Epithelial cell of prostate (primary cell): ENCODE measurements at regions not wholly inside any gene's neighbourhood (a gene's known extent, or its start where the extent isn't known, plus 50 kb on each side); places are given as distances from the start of the nearest gene placed in this dataset.
"Not testable (repeated sequence)": the region's sequence is repeated elsewhere in the genome, so short reads cannot be mapped to it uniquely, and the experiment has no call there.

Experiments
- DNase-seq: peaks from one replicate; pipeline ENCODE4 v3.0.0-alpha.2; 2011; ENCODE audit warnings: low read depth, low spot score
- H3K27ac ChIP-seq: fragments of 450-650 bp; 2 replicates; pipeline ENCODE4 v1.5.1; 2017; ENCODE audit warnings: mild to moderate bottlenecking

DNA sequence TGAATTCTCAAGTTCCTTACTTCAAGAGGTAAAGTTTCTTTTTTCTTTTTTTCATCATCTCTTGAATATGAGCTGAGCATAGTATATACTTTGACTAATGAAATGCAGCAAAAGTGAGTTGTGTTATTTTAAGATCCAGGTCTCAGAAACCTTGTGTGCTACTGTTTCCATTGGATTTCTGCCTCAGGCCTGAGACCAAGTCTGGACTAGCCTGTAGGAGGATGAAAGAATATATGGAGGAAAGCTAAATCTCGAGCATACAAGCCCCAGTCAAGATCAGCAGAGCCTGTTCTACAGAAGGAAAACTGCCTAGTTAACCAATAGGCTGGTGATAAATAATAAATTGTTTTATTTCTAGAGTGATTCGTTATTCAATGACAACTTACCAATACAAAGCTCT, 652.5 kb downstream of the C12orf50 start:
- DNase-seq = no peak
- no peak overlapping the region for H3K27ac ChIP-seq

DNA sequence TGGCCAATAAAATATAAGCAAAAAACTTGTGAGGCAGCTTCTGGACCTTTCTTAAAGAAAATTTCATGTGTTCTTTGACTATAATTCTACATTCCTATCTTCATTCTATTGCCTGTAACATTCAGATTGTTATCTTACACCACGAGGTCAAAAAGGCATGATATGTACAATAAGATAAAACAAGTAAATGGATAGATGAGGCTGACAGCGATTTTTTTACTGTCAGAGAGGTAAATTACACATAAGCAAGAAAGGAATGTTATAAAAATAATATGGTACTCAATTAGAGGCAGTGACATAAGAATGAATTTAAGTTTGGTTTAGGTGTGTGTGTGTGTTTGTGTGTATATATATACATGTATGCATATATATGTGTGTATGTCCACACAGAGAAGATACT, 660.0 kb downstream of the C12orf50 start:
- no peak for DNase-seq
- no peak overlapping the region for H3K27ac ChIP-seq

DNA sequence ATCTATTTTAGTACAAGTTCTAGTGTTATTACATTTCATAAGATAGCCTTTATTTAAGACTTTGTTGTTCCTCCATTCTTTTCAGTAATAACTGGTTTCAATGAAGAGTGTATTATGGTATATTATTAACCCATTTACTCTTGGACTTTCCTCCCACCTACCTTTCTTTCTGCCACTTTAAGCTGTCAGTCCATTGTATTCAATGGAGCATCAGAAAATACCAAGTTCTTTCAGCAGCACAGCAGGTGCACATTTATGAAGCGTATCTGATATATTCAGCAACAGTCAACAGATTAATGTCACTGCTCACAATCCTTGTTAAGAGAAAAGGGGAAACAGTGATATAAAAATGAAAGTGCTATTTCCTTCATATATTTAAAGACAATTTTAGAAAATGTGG, 660.9 kb downstream of the C12orf50 start:
- DNase-seq = no peak
- H3K27ac ChIP-seq = no peak overlapping the region

DNA sequence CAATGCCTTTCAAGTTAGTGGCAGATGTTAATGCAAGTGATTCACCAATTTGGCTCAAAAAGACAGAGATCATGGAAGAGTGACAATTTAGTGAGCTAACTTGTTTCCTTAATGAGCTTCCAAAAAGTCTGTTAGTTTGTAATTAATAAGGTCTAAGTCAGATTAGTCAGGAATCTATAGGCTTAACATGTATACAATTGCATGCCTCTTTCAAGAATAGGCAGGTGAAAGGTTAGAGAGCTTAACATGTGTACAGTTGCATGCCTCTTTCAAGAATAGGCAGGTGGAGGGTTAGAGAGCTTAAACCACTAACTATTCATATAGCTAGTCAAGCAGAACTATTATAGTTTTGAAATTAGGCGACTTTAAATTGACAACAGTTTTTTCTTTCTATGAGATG, 663.8 kb downstream of the C12orf50 start:
- H3K27ac ChIP-seq = no peak overlapping the region
- no peak for DNase-seq

DNA sequence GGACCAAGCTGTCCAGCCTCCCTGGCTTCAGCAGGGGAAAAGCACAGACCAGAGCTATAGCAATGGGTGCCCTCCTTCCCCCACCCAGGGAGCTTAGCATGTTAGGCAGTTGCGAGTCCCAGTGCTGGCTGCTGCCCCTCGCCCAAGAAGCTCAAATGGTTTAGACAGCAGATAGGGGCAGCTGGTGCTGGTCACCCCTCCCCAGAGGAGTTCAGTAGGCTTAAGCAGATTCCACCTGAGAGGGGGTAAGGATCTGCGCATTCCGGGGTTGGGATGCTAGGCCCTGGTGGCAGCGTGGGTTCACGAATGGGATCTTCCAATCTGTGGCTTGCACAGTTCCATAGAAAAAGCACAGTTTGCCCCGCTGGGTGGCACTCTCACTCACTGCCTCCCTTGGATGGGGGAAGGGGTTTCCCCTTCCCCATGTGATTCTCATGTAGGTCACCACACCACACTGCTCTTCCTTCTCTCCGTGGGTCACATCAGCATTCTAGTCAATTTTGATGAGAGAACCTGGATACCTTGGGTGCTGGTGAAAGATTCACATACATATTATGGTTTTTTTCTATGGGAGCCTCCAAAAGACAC, 665.6 kb downstream of the C12orf50 start:
- H3K27ac ChIP-seq = no peak overlapping the region
- DNase-seq = no peak

DNA sequence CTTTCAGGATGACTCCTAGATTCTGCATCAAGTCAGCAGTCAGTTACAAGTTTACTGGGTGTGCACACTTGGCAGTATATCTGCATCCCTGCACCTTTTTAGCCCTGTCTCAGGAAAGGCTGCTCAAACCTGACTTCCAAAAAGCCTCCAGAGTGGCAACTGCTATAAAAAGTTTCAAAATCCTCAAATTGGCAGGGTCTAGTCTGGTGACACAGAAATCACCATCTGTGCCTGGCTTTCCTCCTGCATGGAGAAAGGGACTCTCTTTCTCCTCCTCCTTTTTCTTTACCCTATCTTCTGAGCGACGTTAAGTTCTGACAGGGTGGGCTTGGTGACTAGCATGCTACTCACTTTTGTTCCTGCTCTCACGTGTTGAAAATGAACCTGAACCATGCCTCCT, 679.5 kb downstream of the C12orf50 start:
- DNase-seq = no peak
- H3K27ac ChIP-seq = no peak overlapping the region

DNA sequence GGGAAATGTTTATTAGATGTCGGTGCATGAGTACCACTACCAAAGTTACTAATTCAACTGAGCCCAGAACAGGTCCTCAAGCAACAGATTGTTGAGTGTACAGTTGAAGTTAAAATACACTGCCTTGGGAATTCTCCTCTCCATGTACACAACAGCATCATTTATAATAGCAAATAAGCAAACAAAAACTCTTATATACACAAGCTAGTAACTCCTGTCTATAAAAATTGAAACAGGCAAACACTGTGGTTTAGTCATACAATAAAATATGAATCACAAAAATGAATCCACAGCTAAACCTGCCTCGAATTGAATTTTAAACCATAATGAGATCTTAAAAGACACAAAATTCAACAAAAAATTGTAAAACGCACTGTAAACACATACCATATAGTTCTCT, 681.1 kb downstream of the C12orf50 start:
- H3K27ac ChIP-seq = no peak overlapping the region
- no peak for DNase-seq

DNA sequence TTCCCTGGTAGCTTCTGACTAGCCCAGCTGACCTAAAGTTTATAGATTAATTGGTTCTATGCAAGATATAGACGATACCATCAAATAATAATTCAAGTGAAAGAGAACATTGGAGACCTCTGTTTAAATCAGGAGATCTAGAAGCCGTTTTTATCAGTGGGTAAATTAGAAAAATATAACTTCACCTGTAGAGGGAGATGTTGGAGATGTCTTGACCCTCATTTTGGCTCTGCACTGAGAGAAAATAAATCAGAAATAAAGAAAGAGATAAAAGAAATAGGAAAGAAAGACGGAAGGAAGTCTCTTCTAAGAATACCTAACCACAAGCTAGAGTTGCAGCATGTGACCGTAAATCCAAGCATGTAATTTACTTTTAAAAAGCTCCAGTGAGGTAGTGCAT, 684.5 kb downstream of the C12orf50 start:
- DNase-seq = no peak
- H3K27ac ChIP-seq = no peak overlapping the region

DNA sequence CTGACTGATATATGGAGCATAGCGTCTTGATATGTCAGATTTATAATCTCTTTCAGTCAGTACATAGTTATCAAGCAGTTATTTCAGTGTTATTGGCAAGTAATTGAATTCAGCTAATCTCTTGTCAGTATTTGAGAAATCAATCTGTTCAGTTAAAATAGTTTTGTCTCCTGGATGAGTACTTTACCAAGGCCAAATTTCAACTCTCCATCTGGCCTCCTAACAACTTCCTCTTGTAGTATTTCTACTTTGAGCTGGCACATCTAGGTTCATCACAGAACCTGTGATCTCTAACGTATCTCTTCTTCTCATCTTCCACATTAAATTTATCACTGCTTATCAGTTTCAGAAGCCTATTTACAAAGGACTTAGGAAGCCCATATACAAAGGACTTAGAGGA, 690.5 kb downstream of the C12orf50 start:
- no peak for DNase-seq
- no peak overlapping the region for H3K27ac ChIP-seq

DNA sequence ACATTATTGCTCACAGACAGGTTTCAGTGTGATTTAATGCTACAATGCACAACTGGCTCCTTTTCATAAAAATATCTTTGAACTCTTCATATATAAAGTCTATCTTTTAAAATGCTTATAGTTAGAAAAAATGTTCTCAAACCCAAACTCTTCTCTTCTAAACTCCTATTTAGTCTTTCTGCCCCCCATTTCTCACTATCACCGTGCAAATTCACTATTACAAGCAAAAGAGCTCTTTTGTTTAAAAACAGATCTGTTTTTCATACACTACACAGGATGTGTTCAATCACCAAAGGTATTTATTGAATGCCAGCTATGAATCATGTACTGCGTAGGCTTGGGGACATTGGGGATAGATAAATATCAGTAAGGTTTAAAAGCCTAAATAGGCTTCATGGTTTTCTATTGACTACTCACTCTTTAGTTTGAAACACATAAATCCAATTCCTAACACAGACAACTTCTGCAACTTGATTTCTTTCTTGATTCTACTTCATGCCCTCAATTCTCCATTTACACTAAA, 692.3 kb downstream of the C12orf50 start:
- DNase-seq = no peak
- H3K27ac ChIP-seq = no peak overlapping the region

DNA sequence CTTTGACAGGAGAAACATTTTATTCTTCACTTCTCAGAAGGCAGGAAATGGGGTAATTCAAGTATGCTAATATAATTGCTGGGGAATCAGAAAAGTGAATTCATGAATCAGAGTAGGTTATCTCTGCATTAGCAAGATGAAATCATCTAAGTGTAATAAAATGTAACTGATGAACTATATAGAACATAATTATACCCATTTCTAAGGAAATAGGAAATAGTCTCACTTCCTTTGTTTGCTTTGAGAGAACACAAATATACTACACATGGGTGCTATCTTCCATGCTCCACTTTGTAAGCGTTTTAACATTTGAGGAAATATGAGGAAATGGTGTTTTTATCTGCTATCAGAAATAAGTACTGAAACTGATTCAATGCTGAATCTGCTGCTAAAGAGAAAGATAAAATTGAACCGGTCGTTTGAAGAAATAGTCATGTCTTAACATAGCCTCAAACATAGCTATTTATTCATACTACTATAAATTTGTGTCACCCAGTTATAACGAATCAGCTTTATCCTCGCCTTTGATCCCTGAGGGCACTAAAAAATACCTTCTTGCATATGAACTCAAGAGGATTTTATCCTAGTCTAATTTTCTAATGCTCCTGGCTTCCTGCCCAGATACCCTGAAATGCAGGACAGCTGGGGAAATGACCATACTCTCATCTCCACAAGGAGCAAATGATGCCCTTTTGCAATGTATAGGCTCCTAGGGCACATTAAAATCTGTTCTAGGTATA, 696.0 kb downstream of the C12orf50 start:
- H3K27ac ChIP-seq = no peak overlapping the region
- DNase-seq = no peak

DNA sequence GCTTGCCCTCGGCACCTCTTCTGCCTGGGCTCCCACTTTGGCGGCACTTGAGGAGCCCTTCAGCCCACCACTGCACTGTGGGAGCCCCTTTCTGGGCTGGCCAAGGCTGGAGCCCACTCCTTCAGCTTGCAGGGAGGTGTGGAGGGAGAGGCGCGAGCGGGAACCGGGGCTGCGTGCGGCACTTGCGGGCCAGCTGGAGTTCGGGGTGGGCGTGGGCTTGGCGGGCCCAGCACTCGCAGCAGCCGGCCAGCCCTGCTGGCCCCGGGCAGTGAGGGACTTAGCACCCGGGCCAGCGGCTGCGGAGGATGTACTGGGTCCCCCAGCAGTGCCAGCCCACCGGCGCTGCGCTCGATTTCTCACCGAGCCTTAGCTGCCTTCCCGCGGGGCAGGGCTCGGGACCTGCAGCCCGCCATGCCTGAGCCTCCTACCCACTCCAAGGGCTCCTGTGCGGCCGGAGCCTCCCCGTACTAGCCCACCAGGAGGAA, 699.1 kb downstream of the C12orf50 start:
- H3K27ac ChIP-seq, DNase-seq: not testable (repeated sequence)

DNA sequence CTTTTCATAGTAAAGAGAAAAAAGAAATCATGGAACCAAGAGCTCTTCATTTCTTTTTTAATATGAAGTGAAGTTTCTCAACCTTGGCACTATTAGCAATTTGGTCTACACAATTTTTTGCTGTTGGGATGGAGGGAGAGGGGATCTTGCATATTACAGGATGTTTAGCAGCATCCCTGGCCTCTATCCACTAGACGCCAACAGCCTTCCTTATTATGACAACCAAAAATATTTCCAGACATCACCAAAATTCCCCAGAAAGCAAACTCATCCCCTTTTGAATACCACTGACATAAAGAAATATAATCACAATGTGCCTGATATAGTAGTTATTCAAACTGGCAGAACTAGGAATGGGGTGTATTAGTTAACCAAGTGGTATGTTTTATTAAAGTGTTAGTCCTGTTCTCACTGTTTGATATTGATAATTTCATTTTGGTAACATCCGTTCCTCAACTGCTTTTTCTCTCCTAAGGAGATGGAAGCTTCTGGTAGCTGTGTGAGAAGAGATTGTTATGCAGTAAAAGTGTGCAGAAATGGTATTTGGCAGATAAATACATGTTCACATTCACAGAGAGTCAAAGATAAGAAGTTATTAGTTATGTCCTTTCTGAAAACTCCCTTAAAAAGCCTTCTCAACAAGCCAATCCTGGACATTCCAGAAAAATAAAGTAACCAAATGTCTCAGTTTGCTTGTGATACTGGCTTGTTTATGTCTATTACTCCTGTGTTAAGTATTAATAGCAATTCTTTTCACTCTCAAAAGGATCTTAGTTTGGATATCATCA, 699.9 kb downstream of the C12orf50 start:
- DNase-seq = no peak
- H3K27ac ChIP-seq = no peak overlapping the region

DNA sequence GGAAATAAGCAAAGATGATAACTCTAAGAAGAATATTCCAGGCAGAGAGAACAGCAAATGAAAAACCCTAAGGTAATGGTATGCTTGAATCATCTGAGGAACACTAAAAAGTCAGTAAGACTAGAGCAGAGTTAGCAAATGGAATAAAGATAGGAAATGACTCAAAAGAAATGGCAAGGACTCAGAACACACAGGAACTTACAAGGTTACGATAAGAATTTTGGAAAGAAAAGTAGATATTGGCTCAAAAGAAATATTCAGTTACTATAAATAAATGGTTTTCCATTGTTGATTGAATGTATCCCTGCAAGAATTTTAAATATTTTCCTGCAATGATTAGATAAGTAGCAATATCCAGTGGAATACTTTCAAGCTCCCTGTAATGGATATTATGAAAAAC, 705.8 kb downstream of the C12orf50 start:
- no peak overlapping the region for H3K27ac ChIP-seq
- no peak for DNase-seq

DNA sequence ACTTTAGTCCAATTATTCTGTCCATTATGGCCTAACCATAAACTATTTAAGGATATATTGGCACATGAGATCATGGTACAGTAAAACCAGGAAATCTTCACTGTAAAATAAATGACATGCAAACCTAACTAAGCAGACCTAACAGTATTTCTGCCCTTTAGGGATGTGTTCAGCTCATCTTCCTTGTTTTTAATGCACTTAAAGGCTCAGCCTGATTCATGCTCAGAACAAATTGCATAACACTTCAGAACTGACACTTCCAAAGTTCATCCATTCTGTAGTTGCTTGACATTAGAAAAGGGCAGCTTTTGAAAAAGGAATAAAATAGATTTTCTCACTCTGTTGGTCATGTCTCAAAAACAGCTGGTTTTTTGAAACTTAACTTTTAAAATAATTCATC, 708.5 kb downstream of the C12orf50 start:
- no peak for DNase-seq

DNA sequence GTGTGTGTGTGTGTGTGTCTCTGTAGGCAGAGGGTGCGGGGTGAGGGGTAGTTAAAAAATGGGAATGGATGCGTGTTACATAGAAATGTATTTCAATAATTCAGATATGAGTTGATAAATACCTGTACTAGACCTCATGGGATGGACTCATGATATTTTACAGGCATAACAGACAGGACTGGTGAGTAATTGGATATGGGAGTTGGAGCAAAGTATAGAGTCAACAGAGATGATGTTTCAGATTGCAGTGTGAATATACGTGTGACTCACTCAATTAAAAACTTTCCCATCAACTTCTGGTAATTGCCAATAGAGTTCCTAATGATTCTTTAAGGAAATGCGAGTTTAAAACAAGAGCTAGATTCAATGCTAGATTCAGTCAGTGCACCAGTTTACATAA, 711.9 kb downstream of the C12orf50 start:
- DNase-seq = peak; percentile 53
- no peak overlapping the region for H3K27ac ChIP-seq

More for the DNA sequence above, 708.5 kb downstream of the C12orf50 start:
- no peak overlapping the region for H3K27ac ChIP-seq

DNA sequence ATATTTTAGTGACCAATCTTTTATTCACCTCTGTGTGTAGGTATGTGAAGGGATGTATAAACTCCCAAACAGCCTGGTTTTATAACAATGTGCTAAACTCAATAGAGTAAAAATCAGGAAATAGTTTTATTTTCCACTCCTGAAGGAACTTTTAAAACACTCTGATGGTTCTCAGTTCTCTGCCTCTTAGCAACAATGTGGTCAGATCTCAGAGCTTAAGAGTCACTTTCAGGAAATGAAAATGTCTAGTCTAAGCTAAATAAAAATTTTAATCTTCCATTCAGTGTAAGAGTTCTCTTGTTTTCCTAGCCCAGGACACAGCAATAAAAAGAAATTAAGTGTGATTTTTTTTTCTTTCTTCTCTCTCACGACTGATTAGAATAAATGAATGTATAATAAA, 718.0 kb downstream of the C12orf50 start:
- DNase-seq = no peak
- H3K27ac ChIP-seq = no peak overlapping the region

DNA sequence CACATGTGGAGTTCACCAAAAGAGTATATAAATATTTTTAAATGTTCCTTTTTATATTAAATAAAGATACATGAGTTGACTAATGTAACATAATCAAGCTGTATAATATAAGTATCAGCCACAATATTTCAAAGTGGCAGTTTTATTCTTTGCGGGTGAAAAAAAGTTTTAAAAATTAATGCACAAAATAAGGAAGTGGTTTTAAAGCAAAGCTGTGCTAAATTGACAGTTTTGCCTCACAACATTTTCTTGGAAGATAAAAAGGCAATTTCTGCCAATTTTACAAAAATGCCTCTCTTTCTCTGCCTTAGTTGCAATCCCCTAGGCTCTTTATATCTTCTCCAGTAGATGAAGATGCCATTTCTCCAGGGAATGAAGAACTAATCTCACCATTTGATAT, 719.1 kb downstream of the C12orf50 start:
- DNase-seq = no peak
- no peak overlapping the region for H3K27ac ChIP-seq

DNA sequence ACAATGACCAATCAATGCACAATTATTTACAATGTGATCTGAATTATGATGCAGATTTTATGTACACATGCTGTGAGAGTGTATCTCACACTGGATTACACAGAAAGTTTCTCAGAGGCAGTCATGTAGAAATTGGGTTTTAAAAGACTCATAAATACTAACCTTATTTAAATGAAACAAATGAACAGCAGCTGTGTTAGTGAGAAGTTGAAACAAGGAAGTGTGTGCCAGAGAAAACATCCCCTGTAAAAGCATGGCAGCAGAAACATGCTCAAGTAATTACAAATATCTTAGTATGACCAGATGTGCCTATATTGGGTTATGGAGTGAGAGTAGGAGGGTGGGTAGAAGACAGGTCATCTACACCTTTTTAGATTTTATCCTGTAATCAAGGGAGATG, 723.7 kb downstream of the C12orf50 start:
- DNase-seq = no peak
- no peak overlapping the region for H3K27ac ChIP-seq

DNA sequence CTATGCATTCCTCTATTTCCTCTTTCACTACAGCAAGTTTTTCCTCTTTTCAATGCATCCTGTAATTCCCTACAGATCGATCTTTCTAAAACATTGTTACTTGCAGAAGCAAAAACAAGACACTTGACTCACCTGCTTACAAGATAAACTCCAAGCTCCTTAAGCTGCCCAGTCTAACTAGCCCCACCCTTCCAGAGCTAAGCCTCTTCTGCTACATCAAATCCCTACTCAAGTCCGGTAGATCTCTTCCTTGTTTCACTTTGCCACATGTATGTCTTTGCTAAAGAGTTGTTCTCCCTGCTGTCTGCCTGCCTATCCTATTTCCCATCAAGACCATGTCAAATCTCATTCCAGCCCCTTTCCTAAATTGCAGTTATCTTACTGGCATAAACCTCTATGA, 724.8 kb downstream of the C12orf50 start:
- no peak overlapping the region for H3K27ac ChIP-seq
- DNase-seq = peak; percentile 22

DNA sequence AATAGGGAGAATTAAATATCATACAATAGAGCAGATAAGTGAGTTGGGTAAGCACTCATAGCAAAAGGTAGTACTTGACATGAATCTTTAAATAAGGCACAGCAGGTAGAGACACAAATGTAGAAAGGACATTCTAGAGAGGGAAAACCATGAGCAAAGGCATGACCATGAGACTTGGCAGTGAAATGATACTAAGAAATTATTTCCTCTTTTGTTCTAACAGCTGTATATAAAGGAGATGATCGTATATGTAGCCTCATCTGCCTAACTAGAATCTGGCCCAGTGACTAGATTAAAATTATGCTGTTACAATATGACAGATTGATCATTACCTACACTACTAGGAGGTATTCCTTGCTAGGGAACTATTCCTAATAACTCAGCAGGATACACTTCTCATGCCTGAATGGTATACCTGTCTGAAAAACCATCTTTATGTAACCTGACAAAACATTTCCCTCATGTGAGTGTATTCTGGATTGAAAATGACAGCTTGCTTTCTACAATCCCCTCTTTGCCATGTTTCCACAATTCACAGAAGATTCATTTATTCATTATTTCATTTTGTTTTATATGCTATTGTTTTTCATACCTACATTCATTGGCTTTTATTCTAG, 725.7 kb downstream of the C12orf50 start:
- no peak overlapping the region for H3K27ac ChIP-seq
- DNase-seq = no peak
